Right atrium auricular region (tissue), 2 donors: ENCODE measurements at regions not wholly inside any gene's neighbourhood (a gene's known extent, or its start where the extent isn't known, plus 50 kb on each side); places are given as distances from the start of the nearest gene placed in this dataset.

ENCODE experiments used
- DNase-seq: peaks from one replicate; pipeline ENCODE4 v3.0.0-alpha.2; 2019; ENCODE audit warnings: low spot score
- H3K27ac ChIP-seq, 2 donors: fragments of 200-600 bp; sonication (generic); 1 replicate in 1 of 2; 2 replicates in 1 of 2; pipeline ENCODE4 v1.5.1; 2016 to 2019
- H3K27me3 ChIP-seq, 2 donors: fragments of 200-600 bp; sonication (generic); one replicate each; pipeline versions ENCODE4 v1.5.1 to v1.6.0; 2017 to 2019
- H3K36me3 ChIP-seq: fragments of 200-600 bp; sonication (generic); one replicate; pipeline ENCODE4 v1.5.1; 2016
- H3K4me1 ChIP-seq, 2 donors: fragments of 200-600 bp; sonication (generic); one replicate each; pipeline versions ENCODE4 v1.5.1 to v1.6.0; 2017 to 2019
- H3K4me3 ChIP-seq, 2 donors: fragments of 200-600 bp; sonication (generic); 1 replicate in 1 of 2; 2 replicates in 1 of 2; pipeline ENCODE4 v1.5.1; 2017 to 2019; ENCODE audit warnings: mild to moderate bottlenecking in 1 of 2, moderate library complexity in 1 of 2
- H3K9me3 ChIP-seq, 2 donors: fragments of 200-600 bp; sonication (generic); one replicate each; pipeline ENCODE4 v1.5.1; 2019
- TF ChIP-seq, protein P1 (sequence below), 2 donors: fragments of 200-600 bp; sonication (generic); IDR thresholded peaks; one replicate each; pipeline ENCODE4 v1.5.1; 2019; ENCODE audit warnings: antibody characterized with exemption in 2 of 2

DNA sequence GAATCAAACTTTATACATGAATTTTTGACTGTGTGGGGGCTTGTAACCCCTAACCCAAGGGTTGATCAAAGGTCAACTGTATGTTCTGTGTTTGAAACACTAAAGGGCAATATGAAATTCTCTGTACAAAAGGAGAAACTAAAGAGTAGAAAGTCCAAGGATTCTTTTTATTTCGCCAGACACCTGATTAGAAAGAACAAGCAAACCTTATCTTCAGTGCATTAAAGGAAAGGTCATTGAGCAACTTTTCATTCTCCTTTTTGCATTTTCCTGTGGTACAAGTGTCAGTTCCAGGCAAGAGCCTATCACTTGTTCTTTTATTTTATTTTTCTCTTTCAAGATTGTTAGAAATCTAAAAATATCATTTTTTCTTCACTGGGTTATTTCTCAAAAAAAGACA, 430.1 kb upstream of the EPHA3 start:
- TF ChIP-seq, protein P1, sequence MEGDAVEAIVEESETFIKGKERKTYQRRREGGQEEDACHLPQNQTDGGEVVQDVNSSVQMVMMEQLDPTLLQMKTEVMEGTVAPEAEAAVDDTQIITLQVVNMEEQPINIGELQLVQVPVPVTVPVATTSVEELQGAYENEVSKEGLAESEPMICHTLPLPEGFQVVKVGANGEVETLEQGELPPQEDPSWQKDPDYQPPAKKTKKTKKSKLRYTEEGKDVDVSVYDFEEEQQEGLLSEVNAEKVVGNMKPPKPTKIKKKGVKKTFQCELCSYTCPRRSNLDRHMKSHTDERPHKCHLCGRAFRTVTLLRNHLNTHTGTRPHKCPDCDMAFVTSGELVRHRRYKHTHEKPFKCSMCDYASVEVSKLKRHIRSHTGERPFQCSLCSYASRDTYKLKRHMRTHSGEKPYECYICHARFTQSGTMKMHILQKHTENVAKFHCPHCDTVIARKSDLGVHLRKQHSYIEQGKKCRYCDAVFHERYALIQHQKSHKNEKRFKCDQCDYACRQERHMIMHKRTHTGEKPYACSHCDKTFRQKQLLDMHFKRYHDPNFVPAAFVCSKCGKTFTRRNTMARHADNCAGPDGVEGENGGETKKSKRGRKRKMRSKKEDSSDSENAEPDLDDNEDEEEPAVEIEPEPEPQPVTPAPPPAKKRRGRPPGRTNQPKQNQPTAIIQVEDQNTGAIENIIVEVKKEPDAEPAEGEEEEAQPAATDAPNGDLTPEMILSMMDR (IDR thresholded peaks at IDR 0.05): no peak
- no peaks in the 10 kb centered on the region for H3K27me3 ChIP-seq
- no peak for DNase-seq
- H3K9me3 ChIP-seq: no peaks in the 10 kb centered on the region
- no peak overlapping the region for H3K27ac ChIP-seq
- H3K4me3 ChIP-seq: no peak overlapping the region
- H3K36me3 ChIP-seq: no peaks in the 10 kb centered on the region
- no peaks in the 10 kb centered on the region for H3K4me1 ChIP-seq

DNA sequence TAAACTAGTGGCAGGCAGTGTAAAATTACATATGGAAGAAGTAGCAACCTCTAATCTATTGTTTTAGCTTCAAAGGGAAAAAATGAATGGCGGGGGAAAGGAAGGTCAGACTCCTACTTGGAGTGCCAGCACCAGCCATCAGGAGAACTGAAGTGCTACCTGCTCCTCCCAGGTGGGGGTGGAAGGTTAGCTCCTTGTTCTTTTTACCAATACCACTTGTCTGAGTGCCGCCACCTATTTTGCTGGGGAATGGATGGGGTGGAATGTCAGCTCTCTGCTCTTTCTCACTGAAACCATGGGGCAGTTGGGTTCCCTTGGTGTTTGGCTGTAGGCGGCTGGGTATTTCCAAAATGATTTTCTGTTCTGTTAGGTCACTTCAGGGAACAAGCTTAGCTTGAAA, 428.7 kb upstream of the EPHA3 start:
- no peak overlapping the region for H3K4me3 ChIP-seq
- no peaks in the 10 kb centered on the region for H3K27me3 ChIP-seq
- H3K4me1 ChIP-seq: no peaks in the 10 kb centered on the region
- no peak overlapping the region for H3K27ac ChIP-seq
- TF ChIP-seq, protein P1 (IDR thresholded peaks at IDR 0.05): no peak
- no peaks in the 10 kb centered on the region for H3K9me3 ChIP-seq
- DNase-seq: no peak
- H3K36me3 ChIP-seq: no peaks in the 10 kb centered on the region

DNA sequence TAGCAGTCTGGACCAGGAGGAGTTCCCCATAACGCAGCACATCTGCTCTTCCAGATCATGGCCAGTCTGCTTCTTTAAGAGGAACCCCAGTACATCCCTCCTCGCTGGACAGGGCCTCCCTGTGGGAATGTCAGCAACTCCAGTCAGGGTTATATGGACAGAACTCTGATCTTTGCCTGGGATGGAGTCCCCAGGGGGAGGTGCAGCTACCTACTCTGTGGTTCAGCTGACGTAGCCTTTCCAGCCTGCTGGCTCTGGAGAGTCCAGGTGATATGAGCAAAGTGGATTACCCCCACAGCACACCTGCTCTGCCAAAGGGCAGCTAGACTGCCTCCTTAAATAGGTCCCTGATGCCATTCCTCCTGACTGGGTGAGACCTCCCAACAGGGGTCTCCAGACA, 417.1 kb upstream of the EPHA3 start:
- Histone ChIP-seq H3K9me3 (no peaks in the 10 kb centered on the region), H3K27ac (no peak overlapping the region), H3K27me3 (no peaks in the 10 kb centered on the region), H3K4me3 (no peak overlapping the region), H3K4me1 (no peaks in the 10 kb centered on the region), H3K36me3 (no peaks in the 10 kb centered on the region)
- TF ChIP-seq, protein P1 (IDR thresholded peaks at IDR 0.05): no peak
- DNase-seq: no peak

DNA sequence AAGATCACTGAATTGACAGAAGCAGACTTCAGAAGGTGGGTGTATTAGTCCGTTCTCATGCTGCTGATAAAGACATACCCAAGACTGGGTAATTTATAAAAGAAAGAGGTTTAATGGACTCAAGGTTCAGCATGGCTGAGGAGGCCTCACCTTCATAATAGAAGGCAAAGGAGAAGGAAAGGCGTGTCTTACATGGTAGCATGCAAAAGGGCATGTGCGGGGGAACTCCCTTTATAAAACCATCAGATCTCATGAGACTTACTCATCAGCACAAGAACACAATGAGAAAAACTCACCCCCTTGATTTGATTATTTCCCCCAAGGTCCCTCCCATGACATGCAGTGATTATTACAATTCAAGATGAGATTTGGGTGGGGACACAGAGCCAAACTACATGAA, 416.3 kb upstream of the EPHA3 start:
- no peaks in the 10 kb centered on the region for H3K4me1 ChIP-seq
- H3K27me3 ChIP-seq: no peaks in the 10 kb centered on the region
- no peaks in the 10 kb centered on the region for H3K9me3 ChIP-seq
- TF ChIP-seq, protein P1 (IDR thresholded peaks at IDR 0.05): no peak
- no peak overlapping the region for H3K4me3 ChIP-seq
- H3K27ac ChIP-seq: no peak overlapping the region
- H3K36me3 ChIP-seq: no peaks in the 10 kb centered on the region
- no peak for DNase-seq

DNA sequence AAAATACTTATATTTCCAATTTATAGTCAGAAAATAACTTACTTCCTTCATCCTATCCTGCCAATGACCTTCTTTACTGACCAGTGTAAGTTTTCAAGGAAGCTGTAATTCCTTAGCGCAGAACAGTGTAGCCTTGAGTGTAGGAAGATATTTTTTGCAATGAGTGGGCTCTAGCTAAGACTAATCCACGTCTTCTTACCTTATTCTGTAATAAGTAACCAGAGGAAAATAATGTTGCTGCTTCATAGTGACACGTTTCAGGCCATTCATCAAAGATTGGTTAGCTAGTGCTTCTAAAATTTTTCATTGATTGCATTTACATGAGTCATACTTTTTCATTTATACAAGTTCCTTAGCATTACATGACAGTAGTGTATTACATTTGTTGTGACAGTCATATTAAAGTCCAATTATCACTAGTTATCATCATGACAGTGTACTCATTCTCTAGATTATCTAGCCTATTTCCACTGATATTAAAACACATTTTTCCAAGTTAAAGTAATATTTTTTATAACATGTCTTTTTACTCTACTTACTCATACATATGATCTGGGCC, 403.8 kb upstream of the EPHA3 start:
- Histone ChIP-seq H3K27me3 (no peaks in the 10 kb centered on the region), H3K4me1 (no peaks in the 10 kb centered on the region), H3K36me3 (no peaks in the 10 kb centered on the region), H3K4me3 (no peak overlapping the region), H3K9me3 (no peaks in the 10 kb centered on the region), H3K27ac (no peak overlapping the region)
- TF ChIP-seq, protein P1 (IDR thresholded peaks at IDR 0.05): no peak
- no peak for DNase-seq

DNA sequence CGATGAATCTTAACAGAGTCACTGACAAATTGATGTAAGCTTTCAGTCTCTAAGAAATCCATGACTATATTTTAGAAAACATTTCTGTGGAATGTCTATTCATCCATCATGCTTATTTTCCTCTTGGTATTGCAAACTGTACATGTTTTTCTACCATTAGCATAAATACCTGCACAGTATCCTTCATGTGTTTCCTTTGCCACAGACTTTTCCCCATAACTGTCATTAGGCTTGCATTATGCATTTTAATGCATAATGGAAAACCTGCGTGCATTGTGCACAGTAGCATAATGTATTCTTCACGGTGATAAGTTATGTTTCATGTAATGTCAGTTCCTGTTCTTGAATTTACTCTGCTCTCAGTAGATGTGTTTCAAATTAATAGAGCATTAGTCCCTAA, 403.1 kb upstream of the EPHA3 start:
- TF ChIP-seq, protein P1 (IDR thresholded peaks at IDR 0.05): no peak
- no peak for DNase-seq
- Histone ChIP-seq H3K27ac (no peak overlapping the region), H3K36me3 (no peaks in the 10 kb centered on the region), H3K9me3 (no peaks in the 10 kb centered on the region), H3K4me1 (no peaks in the 10 kb centered on the region), H3K4me3 (no peak overlapping the region), H3K27me3 (no peaks in the 10 kb centered on the region)
